ENCODE measurements at regions not wholly inside any gene's neighbourhood (a gene's known extent, or its start where the extent isn't known, plus 50 kb on each side); places are given as distances from the start of the nearest gene placed in this dataset.

- TF ChIP-seq CHD7 (IDR thresholded peaks at IDR 0.05; ENCODE audit: insufficient replicate concordance, low read length): no peak
Measured at GRCh38 chr13:68995972-68996667, 1111.5 kb upstream of the ATXN8OS start (continued).

Data from H1 (cell line).